PFSK-1 (cell line): ENCODE measurements at regions not wholly inside any gene's neighbourhood (a gene's known extent, or its start where the extent isn't known, plus 50 kb on each side); places are given as distances from the start of the nearest gene placed in this dataset.

ENCODE experiments used
- FOXP2 ChIP-seq: optimal IDR thresholded peaks from 2 replicates; pipeline ENCODE3; 2011; ENCODE audit warnings: borderline replicate concordance, control low read depth, inconsistent platforms; ENCODE audit not compliant: insufficient read depth; ENCODE audit errors: extremely low read length, extremely low read depth
- POLR2AphosphoS5 ChIP-seq: IDR thresholded peaks from 2 replicates; pipeline ENCODE4 v1.6.1; 2012; ENCODE audit warnings: low read depth, mild to moderate bottlenecking, control low read depth, low read length, moderate library complexity
- REST ChIP-seq, 2 experiments: IDR thresholded peaks; 2 replicates each; pipeline versions ENCODE4 v1.6.1 to v1.8.0; 2011 to 2012; ENCODE audit warnings: low read depth in 2 of 2, low read length in 2 of 2, control low read depth in 1 of 2, inconsistent platforms in 1 of 2, mild to moderate bottlenecking in 1 of 2, moderate library complexity in 1 of 2; ENCODE audit not compliant: insufficient read depth in 1 of 2
- SIN3A ChIP-seq: IDR thresholded peaks from 2 replicates; pipeline ENCODE4 v1.6.1; 2012; ENCODE audit warnings: mild to moderate bottlenecking, low read length, moderate library complexity, borderline replicate concordance; ENCODE audit not compliant: insufficient read depth
- TAF1 ChIP-seq: IDR thresholded peaks from 2 replicates; pipeline ENCODE4 v1.6.1; 2012; ENCODE audit warnings: low read length, control low read depth, borderline replicate concordance; ENCODE audit not compliant: insufficient read depth

- TF ChIP-seq POLR2AphosphoS5 (no peak), SIN3A (no peak), TAF1 (no peak), REST (IDR thresholded peaks at IDR 0.05; ENCODE audit: insufficient read depth in 1 of 2, low read depth in 2 of 2, low read length in 2 of 2) (no peak)
Observed at GRCh38 chr10:8576281-8576680, 521.8 kb downstream of the GATA3 start.

- no peak for TF ChIP-seq POLR2AphosphoS5
- TF ChIP-seq TAF1 = no peak
- TF ChIP-seq REST (IDR thresholded peaks at IDR 0.05; ENCODE audit: insufficient read depth in 1 of 2, low read depth in 2 of 2, low read length in 2 of 2) = no peak
- TF ChIP-seq SIN3A = no peak
- TF ChIP-seq FOXP2 = no peak
Observed at GRCh38 chr10:8576911-8577310, 522.4 kb downstream of the GATA3 start.

DNA sequence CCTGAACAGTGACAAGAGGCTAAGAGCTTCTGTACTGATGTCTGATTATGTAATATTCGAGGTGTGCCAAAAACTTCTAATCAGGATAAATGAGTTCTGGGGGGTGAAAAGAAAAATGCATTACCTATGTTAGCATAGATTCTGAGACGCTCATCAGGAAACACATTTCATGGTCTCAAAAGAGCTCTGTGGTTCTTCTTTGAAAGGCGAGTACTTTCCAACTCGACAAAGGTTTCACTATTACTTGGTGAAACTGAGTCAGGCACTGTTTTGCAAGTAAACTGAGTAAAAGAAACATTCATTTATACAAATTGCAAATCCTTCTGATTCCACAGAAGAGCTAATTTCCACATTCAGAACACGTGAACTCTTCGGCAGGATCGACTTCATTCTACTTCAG is 523.2 kb downstream of the GATA3 start:
- TF ChIP-seq REST (IDR thresholded peaks at IDR 0.05; ENCODE audit: insufficient read depth in 1 of 2, low read depth in 2 of 2, low read length in 2 of 2) = no peak
- TF ChIP-seq POLR2AphosphoS5 = no peak
- TF ChIP-seq TAF1 = no peak
- TF ChIP-seq FOXP2 = no peak
- no peak for TF ChIP-seq SIN3A

DNA sequence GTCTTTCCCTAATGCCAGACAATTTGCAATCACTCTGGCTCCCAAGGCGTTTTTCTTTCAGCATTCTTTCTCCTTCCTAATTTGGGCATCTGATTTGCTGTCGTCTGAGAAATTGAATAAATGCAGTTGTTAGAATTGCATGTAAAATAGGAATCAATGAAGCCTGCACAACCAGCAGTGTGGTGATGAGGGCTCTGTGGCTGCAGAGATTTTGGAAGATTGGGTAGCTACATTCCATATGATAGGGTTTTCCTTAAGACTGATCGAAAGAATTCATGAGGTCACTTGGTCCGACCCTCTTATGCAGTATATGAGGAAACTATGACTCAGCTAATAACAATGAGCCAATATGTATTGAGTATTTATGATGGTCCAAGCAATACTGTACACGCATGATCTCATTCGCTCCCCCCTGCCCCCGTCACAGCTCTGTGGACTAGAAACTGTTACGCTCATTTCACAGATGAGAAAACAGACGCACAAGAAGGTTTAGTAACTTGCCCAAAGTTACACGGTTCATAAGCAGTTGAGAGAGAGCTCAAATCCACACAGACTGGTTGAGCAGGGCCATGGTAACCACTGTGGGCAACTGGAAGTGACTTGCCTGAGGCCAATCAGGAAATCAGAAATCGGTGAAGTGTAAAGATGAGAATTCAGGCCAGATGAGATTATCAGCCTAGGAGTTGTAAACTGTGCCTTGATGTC is 527.2 kb downstream of the GATA3 start:
- TF ChIP-seq REST (IDR thresholded peaks at IDR 0.05; ENCODE audit: insufficient read depth in 1 of 2, low read depth in 2 of 2, low read length in 2 of 2) = no peak

DNA sequence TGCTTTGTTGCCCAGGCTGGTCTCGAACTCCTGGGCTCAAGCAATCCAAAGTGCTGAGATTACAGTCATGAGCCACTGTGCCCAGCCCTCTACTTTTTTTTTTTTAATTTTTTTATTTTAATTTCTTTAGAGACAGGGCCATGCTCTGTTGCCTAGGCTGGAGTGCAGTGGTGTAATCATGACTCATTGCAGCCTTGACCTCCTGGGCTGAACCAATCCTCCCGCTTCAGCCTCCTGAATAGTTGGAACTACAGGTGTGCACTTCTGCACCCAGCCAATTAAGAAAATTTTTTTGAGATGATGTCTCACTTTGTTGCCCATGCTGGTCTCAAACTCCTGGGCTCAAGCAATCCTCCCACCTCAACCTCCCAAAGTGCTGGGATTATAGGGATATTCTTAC is 528.6 kb downstream of the GATA3 start:
- TF ChIP-seq SIN3A (no peak), POLR2AphosphoS5 (no peak), TAF1 (no peak), REST (IDR thresholded peaks at IDR 0.05; ENCODE audit: insufficient read depth in 1 of 2, low read depth in 2 of 2, low read length in 2 of 2) (no peak), FOXP2 (no peak)
